Ovary (tissue), 7 donors: ENCODE measurements at regions not wholly inside any gene's neighbourhood (a gene's known extent, or its start where the extent isn't known, plus 50 kb on each side); places are given as distances from the start of the nearest gene placed in this dataset.

Experiments
- DNase-seq, 5 donors: peaks; one replicate each; pipeline ENCODE4 v3.0.0-alpha.2; 2019 to 2020
- H3K27ac ChIP-seq, 2 donors: fragments of 200-600 bp; one replicate each; pipeline versions ENCODE4 v1.5.1 to v1.8.0; 2019 to 2022
- H3K27me3 ChIP-seq: fragments of 200-600 bp; one replicate; pipeline ENCODE4 v1.8.0; 2022
- H3K36me3 ChIP-seq: fragments of 200-600 bp; sonication (generic); one replicate; pipeline ENCODE4 v1.5.1; 2019
- H3K4me1 ChIP-seq: one replicate; pipeline ENCODE4 v1.8.1; 2013; ENCODE audit warnings: mild to moderate bottlenecking, moderate library complexity; ENCODE audit not compliant: insufficient read depth
- H3K4me3 ChIP-seq: fragments of 200-600 bp; sonication (generic); one replicate; pipeline ENCODE4 v1.5.1; 2017
- H3K9me3 ChIP-seq, 2 donors: fragments of 200-600 bp in 1 of 2; sonication (generic) in 1 of 2; one replicate each; pipeline versions ENCODE4 v1.5.1 to v1.8.1; 2013 to 2019; ENCODE audit warnings: mild to moderate bottlenecking in 1 of 2, moderate library complexity in 1 of 2
- EP300 ChIP-seq: sonication (generic); formaldehyde crosslinking; IDR thresholded peaks from one replicate; pipeline ENCODE4 v1.6.1; 2017; ENCODE audit warnings: antibody characterized with exemption
- POLR2A ChIP-seq: fragments of 450-650 bp; IDR thresholded peaks from one replicate; pipeline ENCODE4 v1.6.1; 2017; ENCODE audit warnings: antibody characterized with exemption, mild to moderate bottlenecking, moderate library complexity
- WGBS, 3 donors: extraction: QIAGEN DNeasy Blood & Tissue Kit in 1 of 3; methylation state at CpG; one replicate each; pipeline versions ENCODE4 v1.1.5 to v1.1.7; 2013 to 2017; 5-methylcytosine and 5-hydroxymethylcytosine counted together
- intact Hi-C, 4 donors: fragments of 100-400 bp; cut with DNase I; formaldehyde crosslinking; loops; one replicate each; pipeline versions ENCODE4 v1.11.0 to v1.15.1; 2022 to 2023
- TF ChIP-seq, protein P1 (sequence below), 3 donors: fragments of 450-650 bp in 2 of 3; fragments of 200-600 bp in 1 of 3; IDR thresholded peaks; one replicate each; pipeline versions ENCODE4 v1.5.1 to v1.8.0; 2016 to 2022; ENCODE audit warnings: antibody characterized with exemption in 3 of 3, mild to moderate bottlenecking in 1 of 3
- donor health status: DM: no; HTN: no; CAD: no; lungs with moderate emphysema.
- donor health status: DM: no; HTN: no; CAD: no.
- donor health status: Bipolar disorder and iron deficiency.
- donor health status: DM: no; HTN: no; CAD: no.
- donor health status: DM: yes; HTN: yes; CAD: no.

GRCh38 chr4:23036503-23036902, 343.8 kb downstream of the GBA3 start:
- Histone ChIP-seq H3K27ac (no peak overlapping the region), H3K4me1 (no peaks in the 10 kb centered on the region), H3K27me3 (no peaks in the 10 kb centered on the region), H3K36me3 (no peaks in the 10 kb centered on the region), H3K9me3 (no peaks in the 10 kb centered on the region), H3K4me3 (no peak overlapping the region)
- WGBS, 3 donors: 63 to 74% (median 72%) methylated on average over 3 of the region's 3 CpGs
- DNase-seq: no peak
- TF ChIP-seq EP300: no peak
- TF ChIP-seq POLR2A: no peak
- TF ChIP-seq, protein P1, sequence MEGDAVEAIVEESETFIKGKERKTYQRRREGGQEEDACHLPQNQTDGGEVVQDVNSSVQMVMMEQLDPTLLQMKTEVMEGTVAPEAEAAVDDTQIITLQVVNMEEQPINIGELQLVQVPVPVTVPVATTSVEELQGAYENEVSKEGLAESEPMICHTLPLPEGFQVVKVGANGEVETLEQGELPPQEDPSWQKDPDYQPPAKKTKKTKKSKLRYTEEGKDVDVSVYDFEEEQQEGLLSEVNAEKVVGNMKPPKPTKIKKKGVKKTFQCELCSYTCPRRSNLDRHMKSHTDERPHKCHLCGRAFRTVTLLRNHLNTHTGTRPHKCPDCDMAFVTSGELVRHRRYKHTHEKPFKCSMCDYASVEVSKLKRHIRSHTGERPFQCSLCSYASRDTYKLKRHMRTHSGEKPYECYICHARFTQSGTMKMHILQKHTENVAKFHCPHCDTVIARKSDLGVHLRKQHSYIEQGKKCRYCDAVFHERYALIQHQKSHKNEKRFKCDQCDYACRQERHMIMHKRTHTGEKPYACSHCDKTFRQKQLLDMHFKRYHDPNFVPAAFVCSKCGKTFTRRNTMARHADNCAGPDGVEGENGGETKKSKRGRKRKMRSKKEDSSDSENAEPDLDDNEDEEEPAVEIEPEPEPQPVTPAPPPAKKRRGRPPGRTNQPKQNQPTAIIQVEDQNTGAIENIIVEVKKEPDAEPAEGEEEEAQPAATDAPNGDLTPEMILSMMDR (IDR thresholded peaks at IDR 0.05): no peak
- intact Hi-C loops: no loop called here

DNA sequence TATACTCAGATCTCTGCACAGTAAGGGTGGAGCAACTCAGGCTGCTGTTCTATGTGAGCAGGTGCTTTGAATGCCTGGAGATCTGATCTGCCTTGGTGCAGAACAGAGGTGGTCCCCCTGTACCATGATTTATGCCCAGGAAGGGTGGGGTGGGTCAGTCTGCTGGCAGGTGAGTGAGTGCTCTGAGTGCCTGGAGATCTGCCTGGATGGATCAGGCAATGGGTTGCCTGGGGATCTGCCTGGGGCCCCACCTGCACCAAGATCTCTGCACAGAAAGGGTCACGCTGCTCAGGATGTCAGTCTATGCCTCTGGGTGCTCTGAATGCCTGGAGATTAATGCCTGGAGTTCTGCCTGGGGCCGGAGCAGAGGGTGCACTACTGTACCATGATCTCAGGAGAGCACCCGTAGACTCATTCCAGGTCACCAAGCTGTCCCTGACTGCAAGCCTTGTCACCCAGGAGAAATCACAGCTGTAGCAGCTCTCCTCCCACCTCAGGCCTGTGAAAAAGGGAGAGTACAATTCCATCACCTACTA, 342.9 kb downstream of the GBA3 start:
- H3K4me1 ChIP-seq: no peaks in the 10 kb centered on the region
- H3K27me3 ChIP-seq: no peaks in the 10 kb centered on the region
- no peak overlapping the region for H3K27ac ChIP-seq
- no peak for TF ChIP-seq POLR2A
- no peak for TF ChIP-seq EP300
- TF ChIP-seq, protein P1 (IDR thresholded peaks at IDR 0.05): no peak
- WGBS, 3 donors: 73 to 80% (median 75%) methylated on average over 3 of the region's 3 CpGs
- no peak for DNase-seq
- no peak overlapping the region for H3K4me3 ChIP-seq
- intact Hi-C loops: no loop called here
- no peaks in the 10 kb centered on the region for H3K36me3 ChIP-seq
- H3K9me3 ChIP-seq: no peaks in the 10 kb centered on the region

GRCh38 chr4:23034731-23035130, 342.0 kb downstream of the GBA3 start:
- Histone ChIP-seq H3K9me3 (no peaks in the 10 kb centered on the region), H3K4me1 (no peaks in the 10 kb centered on the region), H3K4me3 (no peak overlapping the region), H3K36me3 (no peaks in the 10 kb centered on the region), H3K27ac (no peak overlapping the region), H3K27me3 (no peaks in the 10 kb centered on the region)
- DNase-seq: no peak
- intact Hi-C loops: no loop called here
- TF ChIP-seq, protein P1 (IDR thresholded peaks at IDR 0.05): no peak
- TF ChIP-seq EP300: no peak
- no peak for TF ChIP-seq POLR2A

- intact Hi-C loops: no loop called here
Measured at GRCh38 chr4:23033796-23034195, 341.1 kb downstream of the GBA3 start.

More at GRCh38 chr4:23033796-23034195, 341.1 kb downstream of the GBA3 start:
- Histone ChIP-seq H3K4me1 (no peaks in the 10 kb centered on the region), H3K27me3 (no peaks in the 10 kb centered on the region), H3K36me3 (no peaks in the 10 kb centered on the region), H3K9me3 (no peaks in the 10 kb centered on the region), H3K27ac (no peak overlapping the region), H3K4me3 (no peak overlapping the region)
- 47 to 67% (median 57%) methylated on average over 2 of the region's 2 CpGs for WGBS, 3 donors
- DNase-seq: no peak
- TF ChIP-seq, protein P1 (IDR thresholded peaks at IDR 0.05): no peak
